AG10803 (cell line): ENCODE measurements at regions not wholly inside any gene's neighbourhood (a gene's known extent, or its start where the extent isn't known, plus 50 kb on each side); places are given as distances from the start of the nearest gene placed in this dataset.

Source experiments
- DNase-seq: peaks from one replicate; pipeline ENCODE4 v3.0.0; 2010; ENCODE audit warnings: low read depth
- H3K4me3 ChIP-seq: 2 replicates; pipeline ENCODE4 v1.5.1; 2011; ENCODE audit warnings: mild to moderate bottlenecking, low read length, control low read depth
- TF ChIP-seq, protein P1 (sequence below): conservative IDR thresholded peaks from 2 replicates; pipeline ENCODE4 v1.5.1; 2011; ENCODE audit warnings: mild to moderate bottlenecking, low read length, control low read depth, inconsistent platforms

DNA sequence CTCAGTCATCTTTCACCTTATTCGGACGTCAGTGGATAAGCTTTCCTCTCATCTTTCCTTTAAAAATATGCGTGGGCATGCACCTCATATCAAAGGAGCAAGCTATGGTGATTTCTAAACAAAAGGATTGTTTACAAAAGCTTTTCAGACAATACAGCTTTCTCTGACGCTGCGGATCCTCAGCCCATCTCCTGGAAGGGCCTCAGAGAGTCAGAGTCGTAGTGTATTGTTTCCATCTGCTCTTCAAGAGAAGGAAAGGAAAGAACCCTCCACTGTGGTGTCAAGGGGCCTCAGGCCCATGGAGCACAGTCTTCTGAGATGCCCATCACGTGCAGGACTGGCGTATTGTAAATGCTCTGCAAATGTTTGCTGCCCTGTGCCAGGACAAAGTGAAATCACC is 163.4 kb upstream of the MAP1B start:
- no peak for DNase-seq
- TF ChIP-seq, protein P1, sequence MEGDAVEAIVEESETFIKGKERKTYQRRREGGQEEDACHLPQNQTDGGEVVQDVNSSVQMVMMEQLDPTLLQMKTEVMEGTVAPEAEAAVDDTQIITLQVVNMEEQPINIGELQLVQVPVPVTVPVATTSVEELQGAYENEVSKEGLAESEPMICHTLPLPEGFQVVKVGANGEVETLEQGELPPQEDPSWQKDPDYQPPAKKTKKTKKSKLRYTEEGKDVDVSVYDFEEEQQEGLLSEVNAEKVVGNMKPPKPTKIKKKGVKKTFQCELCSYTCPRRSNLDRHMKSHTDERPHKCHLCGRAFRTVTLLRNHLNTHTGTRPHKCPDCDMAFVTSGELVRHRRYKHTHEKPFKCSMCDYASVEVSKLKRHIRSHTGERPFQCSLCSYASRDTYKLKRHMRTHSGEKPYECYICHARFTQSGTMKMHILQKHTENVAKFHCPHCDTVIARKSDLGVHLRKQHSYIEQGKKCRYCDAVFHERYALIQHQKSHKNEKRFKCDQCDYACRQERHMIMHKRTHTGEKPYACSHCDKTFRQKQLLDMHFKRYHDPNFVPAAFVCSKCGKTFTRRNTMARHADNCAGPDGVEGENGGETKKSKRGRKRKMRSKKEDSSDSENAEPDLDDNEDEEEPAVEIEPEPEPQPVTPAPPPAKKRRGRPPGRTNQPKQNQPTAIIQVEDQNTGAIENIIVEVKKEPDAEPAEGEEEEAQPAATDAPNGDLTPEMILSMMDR, result no peak
- no peak overlapping the region for H3K4me3 ChIP-seq

DNA sequence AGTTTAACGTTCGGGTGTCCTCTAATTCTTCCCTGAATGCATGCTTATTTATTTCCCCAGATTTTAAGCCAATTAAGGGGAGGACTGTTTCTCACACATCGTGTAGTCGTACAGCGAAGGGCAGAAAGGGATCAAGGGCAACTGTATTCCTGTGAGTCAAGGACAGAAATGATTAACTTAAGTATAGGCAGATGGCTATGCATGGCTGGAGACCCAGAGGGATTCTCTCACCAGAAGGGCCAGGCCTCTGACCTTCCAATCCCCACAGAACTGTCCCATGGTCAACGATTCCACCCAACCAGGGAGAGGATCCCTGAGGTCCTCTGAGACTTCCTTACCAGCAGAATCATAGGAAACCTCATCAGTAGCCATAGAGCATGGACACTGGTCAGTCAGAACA is 161.8 kb upstream of the MAP1B start:
- no peak for DNase-seq
- TF ChIP-seq, protein P1, result no peak
- no peak overlapping the region for H3K4me3 ChIP-seq

DNA sequence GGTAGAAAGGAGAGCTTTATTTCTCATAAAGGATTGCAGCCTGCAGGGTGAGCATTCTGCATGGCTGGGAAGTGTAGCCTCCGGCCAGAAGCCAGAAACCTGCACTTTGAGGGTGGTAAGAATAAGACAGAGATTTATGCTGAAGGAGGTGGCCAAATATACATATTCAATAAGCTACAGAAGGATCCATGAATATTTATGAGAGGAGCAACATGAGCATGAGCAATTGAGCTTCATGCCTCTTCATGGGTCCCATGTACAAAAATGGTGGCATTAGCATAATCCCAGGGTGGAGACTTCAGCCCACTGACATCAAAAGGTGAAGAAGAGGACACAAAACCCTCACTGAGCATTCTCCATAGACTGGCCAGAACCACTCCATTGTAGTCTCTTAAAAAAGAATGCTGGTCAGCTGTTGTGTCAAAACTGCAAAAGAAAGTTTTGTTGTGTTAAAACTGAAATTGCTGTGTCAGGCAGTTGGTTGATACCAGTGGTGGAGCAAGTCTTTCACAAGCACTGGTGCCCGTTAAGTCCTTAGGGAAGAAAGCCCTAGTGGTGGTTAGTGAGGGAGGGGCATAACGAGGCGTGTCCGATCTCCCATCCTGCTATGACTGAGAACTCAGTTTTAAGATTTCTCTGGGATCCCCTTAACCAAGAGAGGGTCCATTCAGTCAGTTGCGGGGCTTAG is 160.8 kb upstream of the MAP1B start:
- TF ChIP-seq, protein P1, result no peak
- no peak overlapping the region for H3K4me3 ChIP-seq
- no peak for DNase-seq

DNA sequence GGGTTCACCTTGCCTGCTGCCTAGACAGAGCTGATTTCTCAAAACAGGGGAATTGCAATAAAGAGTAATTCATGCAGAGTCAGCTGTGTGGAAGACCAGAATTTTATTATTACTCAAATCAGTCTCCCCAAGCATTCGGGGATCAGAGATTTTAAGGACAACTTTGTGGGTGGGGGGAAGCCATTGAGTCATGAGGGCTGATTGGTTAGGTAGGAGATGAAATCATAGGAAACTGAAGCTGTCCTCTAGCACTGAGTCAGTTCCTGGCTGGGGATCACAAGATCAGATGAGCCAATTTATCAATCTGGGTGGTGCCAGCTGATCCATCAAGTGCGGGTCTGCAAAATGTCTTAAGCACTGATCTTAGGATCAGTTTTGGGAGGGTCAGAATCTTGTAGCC is 159.1 kb upstream of the MAP1B start:
- DNase-seq, result no peak
- TF ChIP-seq, protein P1, result no peak
- H3K4me3 ChIP-seq, result no peak overlapping the region

DNA sequence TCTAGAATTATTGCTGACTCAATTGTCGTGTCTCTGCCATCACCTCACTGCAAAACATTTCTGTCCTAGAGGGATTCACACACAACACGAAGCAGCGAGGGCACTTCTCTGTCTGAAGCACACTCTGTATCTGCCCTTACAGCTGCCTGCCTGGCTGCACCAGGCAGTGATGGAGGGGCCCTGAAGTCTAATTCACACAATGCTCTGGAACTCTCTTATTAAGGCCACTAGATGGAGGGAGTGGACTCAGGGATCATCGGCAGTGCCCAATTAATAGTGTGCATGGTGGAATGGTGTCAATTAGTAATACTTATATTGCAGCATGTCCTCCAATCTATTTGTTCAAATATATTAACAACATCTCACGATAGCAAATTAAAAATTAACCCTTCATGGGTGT is 157.5 kb upstream of the MAP1B start:
- TF ChIP-seq, protein P1, result 0 out of 2 replicates have a peak, but pooled peaks have one; percentile 5
- H3K4me3 ChIP-seq, result no peak overlapping the region
- no peak for DNase-seq

DNA sequence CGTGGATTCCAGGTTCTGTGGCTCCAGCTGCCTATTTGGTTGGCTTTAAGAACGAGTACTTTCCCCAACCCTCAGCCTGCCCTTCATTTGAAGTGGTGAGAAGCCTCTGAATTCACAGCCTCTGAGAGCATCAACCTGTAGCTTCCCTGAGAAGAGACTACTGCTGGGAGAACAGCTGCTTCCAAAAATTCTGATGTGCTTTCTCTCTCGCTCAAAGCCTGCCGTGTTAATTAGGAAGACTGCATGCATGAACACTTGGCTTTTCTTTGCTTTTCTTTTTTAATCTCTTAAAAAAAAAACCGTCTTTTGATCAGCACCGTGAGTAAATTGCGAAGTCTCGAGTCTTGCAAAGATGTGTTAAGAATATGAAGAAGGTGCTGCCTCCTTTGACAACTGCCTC is 153.4 kb upstream of the MAP1B start:
- TF ChIP-seq, protein P1, result no peak
- H3K4me3 ChIP-seq, result no peak overlapping the region
- no peak for DNase-seq

DNA sequence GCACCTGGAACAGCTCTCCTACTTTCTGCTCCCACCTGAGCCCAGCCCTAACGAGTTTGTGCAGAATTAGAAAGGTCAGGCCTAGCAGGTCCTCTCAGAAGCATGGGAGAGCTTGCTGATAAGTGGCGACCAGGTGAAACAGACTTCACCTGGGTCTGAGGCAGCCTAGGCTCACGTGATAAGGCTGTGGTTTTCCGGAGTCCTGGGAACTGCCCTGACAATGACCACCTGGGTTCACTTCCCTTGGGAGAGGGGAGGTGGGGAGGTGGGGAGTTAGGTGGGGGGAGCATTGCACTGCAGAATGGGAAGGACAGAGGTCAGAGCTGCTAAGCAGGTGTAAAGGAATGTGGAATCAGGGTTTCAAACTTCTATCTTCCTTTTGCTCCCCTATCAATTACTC is 152.9 kb upstream of the MAP1B start:
- TF ChIP-seq, protein P1, result no peak
- no peak for DNase-seq
- H3K4me3 ChIP-seq, result no peak overlapping the region
